PC-3 (cell line): ENCODE measurements at regions not wholly inside any gene's neighbourhood (a gene's known extent, or its start where the extent isn't known, plus 50 kb on each side); places are given as distances from the start of the nearest gene placed in this dataset.

ENCODE experiments used
- ATAC-seq: fragments of 200-7000 bp; cut with Tn5 transposase; 2 replicates; pipeline ENCODE4 v1.9.1; 2020; ENCODE audit warnings: mild to moderate bottlenecking, moderate library complexity
- BruUV-seq: library from RNA; stranded (reverse); fragments of 400-500 nt; replicated peaks from 2 replicates; lab custom pipeline; 2021; lab: Mats Ljungman, UMichigan
- CTCF ChIA-PET: fragments of 300-600 bp; sonication (Branson Sonifier 250); formaldehyde crosslinking; loops from one replicate; lab custom pipeline; 2022; ENCODE audit warnings: antibody characterized with exemption; lab: Charles Lee
- POLR2A ChIA-PET: fragments of 300-600 bp; sonication (Branson Sonifier 250); formaldehyde crosslinking; loops from one replicate; lab custom pipeline; 2022; ENCODE audit warnings: antibody characterized with exemption; ENCODE audit not compliant: unreplicated experiment; lab: Charles Lee
- DNase-seq: peaks from one replicate; pipeline ENCODE4 v3.0.0-alpha.2; 2015
- H2AFZ ChIP-seq: fragments of 300-600 bp; sonication (generic); 2 replicates; pipeline ENCODE4 v1.6.0; 2016; ENCODE audit warnings: antibody characterized with exemption, low read length
- H3F3A ChIP-seq: fragments of 300-600 bp; sonication (generic); one replicate; pipeline ENCODE4 v1.6.0; 2017; ENCODE audit warnings: antibody characterized with exemption, low read length, control low read depth, mild to moderate bottlenecking; ENCODE audit not compliant: unreplicated experiment
- H3K27ac ChIP-seq: fragments of 300-600 bp; sonication (generic); 2 replicates; pipeline ENCODE4 v1.5.1; 2016; ENCODE audit warnings: mild to moderate bottlenecking, low read length
- H3K27me3 ChIP-seq: fragments of 300-600 bp; sonication (generic); 2 replicates; pipeline ENCODE4 v1.6.1; 2016; ENCODE audit warnings: low read length, mixed read lengths
- H3K36me3 ChIP-seq: fragments of 300-600 bp; sonication (generic); 2 replicates; pipeline ENCODE4 v1.6.1; 2016; ENCODE audit warnings: low read depth, mixed run types, low read length, mixed read lengths
- H3K4me1 ChIP-seq: fragments of 300-600 bp; sonication (generic); 2 replicates; pipeline ENCODE4 v1.5.1; 2016; ENCODE audit warnings: low read length; ENCODE audit not compliant: insufficient read depth
- H3K4me2 ChIP-seq: fragments of 300-600 bp; sonication (generic); 2 replicates; pipeline ENCODE4 v1.6.0; 2016; ENCODE audit warnings: low read length
- H3K4me3 ChIP-seq: fragments of 300-600 bp; sonication (generic); 2 replicates; pipeline ENCODE4 v1.5.1; 2016; ENCODE audit warnings: mild to moderate bottlenecking, low read length, mixed read lengths
- H3K79me2 ChIP-seq: fragments of 300-600 bp; sonication (generic); 2 replicates; pipeline ENCODE4 v1.6.1; 2017; ENCODE audit warnings: low read length, mixed read lengths
- H3K9ac ChIP-seq: fragments of 300-600 bp; sonication (generic); 2 replicates; pipeline ENCODE4 v1.6.0; 2016; ENCODE audit warnings: mild to moderate bottlenecking, low read length
- H3K9me2 ChIP-seq: fragments of 300-600 bp; sonication (generic); replicated peaks from 2 replicates; pipeline ENCODE4 v1.6.1; 2016; ENCODE audit warnings: mixed run types, low read length, mixed read lengths
- H3K9me3 ChIP-seq: fragments of 300-600 bp; sonication (generic); 2 replicates; pipeline ENCODE4 v1.6.1; 2016; ENCODE audit warnings: low read length, mixed read lengths
- H4K20me1 ChIP-seq: fragments of 300-600 bp; sonication (generic); 2 replicates; pipeline ENCODE4 v1.6.1; 2016; ENCODE audit warnings: low read length, mixed read lengths
- CTCF ChIP-seq: fragments of 300-600 bp; sonication (generic); conservative IDR thresholded peaks from 2 replicates; pipeline ENCODE4 v1.5.1; 2017; ENCODE audit warnings: antibody characterized with exemption, low read depth, mild to moderate bottlenecking, low read length
- EZH2 ChIP-seq: fragments of 300-600 bp; sonication (generic); IDR thresholded peaks from one replicate; pipeline ENCODE4 v1.6.1; 2017; ENCODE audit warnings: antibody characterized with exemption, mild to moderate bottlenecking, low read length; ENCODE audit not compliant: unreplicated experiment
- EZH2phosphoT487 ChIP-seq: fragments of 300-600 bp; sonication (generic); IDR thresholded peaks from 2 replicates; pipeline ENCODE4 v1.6.1; 2018; ENCODE audit warnings: mild to moderate bottlenecking, antibody characterized with exemption, low read length, borderline replicate concordance
- intact Hi-C: fragments of 100-400 bp; cut with micrococcal nuclease; formaldehyde crosslinking; loops from 2 replicates; pipeline ENCODE4 v1.9.0; 2023

GRCh38 chr6:22833191-22833590 is 263.8 kb downstream of the HDGFL1 start:
- Histone ChIP-seq H3K36me3 (no peaks in the 10 kb centered on the region), H2AFZ (peak overlapping the region; percentile 43; the same call in 1 of the 2 replicates), H3K4me1 (peaks cover 20% of the 10 kb centered on the region), H3F3A (no peaks in the 10 kb centered on the region), H3K9ac (no peak overlapping the region; the same call in 1 of the 2 replicates), H3K27me3 (no peaks in the 10 kb centered on the region), H3K9me3 (no peaks in the 10 kb centered on the region), H4K20me1 (no peaks in the 10 kb centered on the region), H3K4me3 (no peak overlapping the region), H3K27ac (peak overlapping the region; percentile 51), H3K79me2 (no peaks in the 10 kb centered on the region), H3K9me2 (no peaks in the 10 kb centered on the region), H3K4me2 (no peak overlapping the region)
- DNase-seq (no peak), ATAC-seq (no peak)
- no TSS peak for BruUV-seq
- intact Hi-C loops, result loop anchor here (5.0 kb wide), 1 partner anchor 349 kb away; no protein-coding TSS in a partner anchor
- TF ChIP-seq EZH2, result no peak
- TF ChIP-seq CTCF, result no peak
- TF ChIP-seq EZH2phosphoT487, result no peak
- POLR2A ChIA-PET, result interaction anchor here (0.6 kb wide), 1 partner anchor 1240 kb away, joined by 3 read pairs; the partner anchor contains the start of gene SOX4
- CTCF ChIA-PET, result no interaction called here

- Histone ChIP-seq H3K27ac (no peak overlapping the region), H4K20me1 (no peaks in the 10 kb centered on the region), H3K4me1 (no peaks in the 10 kb centered on the region), H3K4me2 (no peak overlapping the region), H3K79me2 (no peaks in the 10 kb centered on the region), H3F3A (no peaks in the 10 kb centered on the region), H3K9ac (no peak overlapping the region), H3K36me3 (no peaks in the 10 kb centered on the region), H3K9me2 (no peaks in the 10 kb centered on the region), H2AFZ (no peak overlapping the region), H3K27me3 (no peaks in the 10 kb centered on the region), H3K4me3 (no peak overlapping the region), H3K9me3 (peaks cover 8% of the 10 kb centered on the region)
- BruUV-seq, result no TSS peak
- intact Hi-C loops, result no loop called here
- DNase-seq, result no peak
- ChIA-PET CTCF (no interaction called here), POLR2A (no interaction called here)
- TF ChIP-seq EZH2phosphoT487 (no peak), EZH2 (no peak), CTCF (no peak)
- ATAC-seq, result no peak
Measured at GRCh38 chr6:22838345-22838744, 269.0 kb downstream of the HDGFL1 start.

GRCh38 chr6:22845467-22845866 is 276.1 kb downstream of the HDGFL1 start:
- Histone ChIP-seq H3F3A (no peaks in the 10 kb centered on the region), H3K4me2 (no peak overlapping the region), H2AFZ (no peak overlapping the region), H3K36me3 (no peaks in the 10 kb centered on the region), H3K9me3 (no peaks in the 10 kb centered on the region), H3K79me2 (no peaks in the 10 kb centered on the region), H3K4me3 (no peak overlapping the region), H3K27me3 (no peaks in the 10 kb centered on the region), H4K20me1 (no peaks in the 10 kb centered on the region), H3K4me1 (no peaks in the 10 kb centered on the region), H3K9ac (no peak overlapping the region), H3K9me2 (no peaks in the 10 kb centered on the region), H3K27ac (no peak overlapping the region)
- POLR2A ChIA-PET, result no interaction called here
- BruUV-seq, result no TSS peak
- DNase-seq (no peak), ATAC-seq (no peak)
- CTCF ChIA-PET, result no interaction called here
- intact Hi-C loops, result no loop called here
- TF ChIP-seq CTCF (no peak), EZH2 (no peak), EZH2phosphoT487 (no peak)
